NCI-H2029 treated with DMSO at 0.1 percent for 48 hours (cell line): ENCODE measurements at regions not wholly inside any gene's neighbourhood (a gene's known extent, or its start where the extent isn't known, plus 50 kb on each side); places are given as distances from the start of the nearest gene placed in this dataset.

Source experiments
- DNase-seq: peaks from one replicate; lab custom pipeline; 2025; lab: John Stamatoyannopoulos, UW

DNA sequence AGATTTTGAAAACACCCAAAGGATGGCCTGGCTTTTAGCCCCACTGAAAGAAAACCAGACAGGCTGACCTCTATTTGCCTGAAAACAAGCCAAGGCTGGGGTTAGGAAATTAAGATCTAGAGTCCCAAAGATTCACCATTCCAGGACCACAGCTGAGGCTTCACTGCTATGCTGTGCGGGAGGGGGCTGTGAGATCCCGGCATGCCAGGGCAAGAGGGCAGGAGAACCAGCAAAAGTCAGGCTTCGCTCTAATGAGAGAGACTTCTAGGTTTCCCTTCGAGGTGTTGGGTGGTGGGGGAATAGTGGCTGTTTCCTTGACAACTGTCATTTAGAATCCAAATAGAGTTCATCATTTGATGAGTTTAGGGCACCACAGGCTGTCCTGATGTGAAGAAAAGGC is 152.9 kb upstream of the NFIB start:
- no peak for DNase-seq

DNA sequence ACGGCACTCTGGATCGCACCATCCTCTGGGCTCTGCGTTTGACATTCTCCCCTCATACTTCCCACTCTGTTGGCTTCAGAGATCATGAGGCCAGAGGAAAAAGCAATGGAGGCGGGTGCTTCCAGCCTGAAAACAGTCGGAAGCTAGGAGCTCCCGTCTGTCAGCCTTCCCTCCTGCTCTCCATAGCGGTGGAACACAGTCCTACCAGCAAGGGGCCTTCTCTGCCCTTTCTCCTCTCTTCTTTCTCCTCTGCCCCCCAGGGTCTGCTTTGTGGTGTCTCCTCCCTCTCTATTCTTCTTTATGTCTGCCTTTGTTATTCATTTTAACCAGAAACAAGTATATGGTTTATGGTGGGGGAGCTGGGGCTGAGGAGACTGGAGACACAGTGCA is 152.5 kb upstream of the NFIB start:
- DNase-seq: no peak

DNA sequence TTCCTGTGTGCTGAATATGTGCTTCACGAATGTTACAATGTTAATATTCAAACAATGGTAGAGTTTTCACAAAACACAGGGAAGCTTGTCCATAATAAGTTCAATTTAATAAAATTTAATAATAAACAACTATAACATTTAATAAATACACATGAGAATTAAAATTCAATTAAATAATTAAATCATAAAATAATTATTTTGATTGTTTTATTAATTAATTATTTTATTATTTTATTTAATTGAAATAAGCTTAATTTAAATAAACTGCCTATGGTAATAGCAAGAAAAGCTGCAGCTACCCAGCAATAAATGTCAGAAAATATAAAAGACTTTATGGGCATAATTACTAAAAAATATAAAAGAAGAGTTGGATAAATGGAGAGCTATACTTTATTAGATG is 149.0 kb upstream of the NFIB start:
- no peak for DNase-seq

DNA sequence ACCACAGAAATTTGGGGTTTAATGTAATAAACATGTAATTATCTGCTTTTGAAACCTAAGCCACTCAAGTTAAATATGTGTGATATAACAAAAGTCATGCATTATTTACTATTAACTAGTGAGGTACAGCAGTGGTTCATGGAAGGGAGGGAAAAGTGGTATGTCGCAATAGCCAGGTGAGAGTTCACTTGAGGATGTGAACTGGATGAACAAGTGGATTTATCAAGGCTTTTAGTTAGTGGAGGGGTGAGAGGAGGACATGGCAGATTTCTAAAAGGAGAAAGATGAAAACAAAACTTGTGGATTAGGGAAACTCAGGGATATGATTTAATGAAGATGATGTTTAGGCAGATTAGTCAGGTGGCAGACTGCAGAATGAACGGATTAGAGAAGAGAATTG is 141.3 kb upstream of the NFIB start:
- DNase-seq: no peak

DNA sequence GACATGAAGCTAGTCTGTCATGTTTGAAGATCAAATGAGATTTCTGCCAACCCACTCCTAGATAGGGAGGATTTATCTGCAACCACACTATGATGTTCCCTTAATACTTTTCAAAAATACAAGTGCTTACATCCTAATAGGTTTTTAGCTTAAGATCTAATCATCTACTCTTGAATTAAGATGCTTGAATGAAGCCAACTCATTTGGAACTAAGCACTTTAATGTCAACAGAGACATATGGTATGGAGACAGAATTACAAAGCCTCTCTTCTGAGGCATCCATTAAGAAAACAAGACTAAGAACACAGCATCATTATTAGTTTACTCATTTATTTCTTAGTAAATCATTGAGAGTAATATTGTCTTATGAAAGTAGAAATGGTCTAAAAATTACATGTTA is 139.3 kb upstream of the NFIB start:
- no peak for DNase-seq

DNA sequence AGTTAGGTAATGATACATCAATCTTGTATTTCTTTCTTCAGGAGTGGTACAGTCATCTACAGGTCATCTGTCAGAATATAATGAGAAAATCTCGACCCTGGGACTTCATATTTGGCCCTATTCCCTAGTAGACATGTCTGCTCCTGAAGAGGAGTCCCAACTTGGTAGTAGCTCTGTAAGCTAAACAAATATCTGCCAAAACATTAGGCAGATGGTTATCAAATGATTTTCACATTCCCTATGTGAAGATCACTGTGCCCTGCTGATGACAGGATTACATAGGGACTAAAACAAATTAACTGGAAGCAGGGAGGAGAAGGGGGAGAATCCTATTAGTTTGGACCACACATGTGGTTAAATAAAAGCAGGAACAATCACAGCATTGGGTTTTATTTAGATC is 138.6 kb upstream of the NFIB start:
- DNase-seq: no peak

DNA sequence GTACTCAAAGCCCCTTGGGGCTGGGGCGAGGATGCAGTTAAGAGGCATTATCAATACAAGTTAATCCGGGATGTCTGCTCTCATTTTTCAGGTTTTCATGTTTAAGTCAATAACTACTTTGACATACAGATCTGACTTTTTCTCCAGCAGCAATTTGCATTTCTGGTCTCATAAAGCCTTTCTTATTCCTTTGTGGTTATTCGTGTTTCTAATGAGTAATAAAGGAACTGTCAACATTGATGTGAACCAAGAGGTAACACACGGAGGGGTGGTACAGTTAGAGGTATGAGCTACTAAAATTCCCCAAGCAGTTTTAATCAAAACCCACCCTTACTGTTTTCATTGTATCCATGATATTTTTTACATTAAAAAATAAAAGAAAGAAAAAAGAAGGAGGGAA is 138.0 kb upstream of the NFIB start:
- no peak for DNase-seq

DNA sequence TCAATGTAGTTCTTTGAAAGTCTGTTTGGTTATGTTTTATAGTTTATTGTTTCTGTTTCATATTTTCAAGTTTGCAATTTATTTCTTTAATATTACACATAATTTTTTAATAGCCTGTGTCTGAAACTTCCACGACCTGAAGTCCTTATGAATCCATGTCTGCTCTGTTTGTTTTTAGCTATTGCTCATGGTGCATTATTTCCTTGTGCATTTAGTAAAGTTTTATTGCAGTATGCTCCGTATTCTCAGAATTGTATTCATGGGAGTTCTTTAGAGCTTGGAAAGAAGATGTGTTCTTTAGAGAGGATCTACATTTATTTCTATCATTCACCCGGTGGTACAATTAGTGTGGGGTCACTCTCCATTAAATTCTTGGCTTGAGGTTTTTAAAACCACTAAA is 133.2 kb upstream of the NFIB start:
- no peak for DNase-seq

DNA sequence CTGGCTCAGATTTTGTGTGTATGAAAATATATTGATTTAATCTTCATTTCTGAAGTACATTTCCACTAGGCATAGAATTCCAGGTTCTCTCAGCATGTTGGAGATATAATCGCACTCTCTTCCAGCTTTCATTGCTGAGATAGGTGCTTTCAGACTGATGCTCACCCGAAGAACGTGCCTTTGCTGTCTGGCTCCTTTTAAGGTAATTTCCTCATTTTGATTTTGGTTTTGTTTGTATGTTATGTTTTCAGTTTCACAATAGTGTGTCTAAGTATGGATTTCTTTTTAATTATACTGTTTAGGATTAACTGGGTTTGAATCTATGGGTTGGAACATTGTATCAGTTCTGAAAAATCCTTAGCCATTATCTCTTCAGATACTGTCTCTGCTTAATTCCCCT is 132.0 kb upstream of the NFIB start:
- DNase-seq: no peak

DNA sequence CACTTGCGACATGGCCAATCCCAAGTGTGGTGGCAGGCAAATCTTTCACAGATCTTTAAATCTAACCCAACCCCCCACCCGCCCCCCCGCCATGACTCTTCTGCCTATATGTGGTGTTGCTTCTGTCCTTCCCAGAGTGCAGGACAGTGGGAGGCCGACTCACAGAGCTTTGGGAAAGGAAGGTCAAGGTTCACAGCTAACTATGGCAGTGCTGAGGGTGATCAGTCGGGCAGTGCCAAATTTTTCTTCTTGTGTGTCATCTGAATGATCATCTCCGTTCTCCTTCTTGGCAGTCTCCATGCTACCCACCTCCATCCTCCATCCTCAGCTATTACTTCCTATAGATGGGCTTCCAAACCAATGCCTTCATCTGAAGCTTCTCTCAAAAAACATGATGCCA is 129.0 kb upstream of the NFIB start:
- no peak for DNase-seq

DNA sequence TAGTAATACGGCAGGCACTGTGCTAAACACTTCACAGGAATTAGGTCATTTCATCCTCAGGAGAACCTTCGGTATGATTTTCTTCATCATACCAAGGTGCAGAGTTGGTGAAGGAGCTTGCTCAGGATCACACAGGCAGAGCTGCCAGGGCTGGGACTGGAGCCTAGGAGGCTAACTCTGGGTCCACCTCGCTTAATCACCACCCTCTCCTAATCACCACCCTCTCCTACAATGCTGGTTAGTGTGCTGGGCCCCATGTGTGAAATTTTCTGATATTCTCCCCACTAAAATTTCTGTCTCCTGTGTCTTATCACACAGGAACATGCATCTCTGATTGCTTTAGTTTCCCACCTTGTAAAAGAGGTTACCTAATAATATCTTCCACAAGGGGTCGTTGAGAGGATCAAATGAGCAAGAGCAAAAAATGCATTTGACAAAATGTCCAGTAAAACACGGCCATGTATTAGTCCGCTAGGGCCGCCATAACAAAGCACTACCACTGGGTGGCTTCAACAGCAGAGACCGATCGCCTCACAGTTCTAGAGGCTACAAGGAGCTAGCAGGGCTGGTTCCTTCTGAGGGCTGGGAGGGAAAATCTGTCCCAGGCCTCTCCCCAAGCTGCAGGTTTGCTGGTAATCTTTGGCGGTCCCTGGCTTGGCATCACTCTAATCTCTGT is 128.2 kb upstream of the NFIB start:
- DNase-seq: no peak

DNA sequence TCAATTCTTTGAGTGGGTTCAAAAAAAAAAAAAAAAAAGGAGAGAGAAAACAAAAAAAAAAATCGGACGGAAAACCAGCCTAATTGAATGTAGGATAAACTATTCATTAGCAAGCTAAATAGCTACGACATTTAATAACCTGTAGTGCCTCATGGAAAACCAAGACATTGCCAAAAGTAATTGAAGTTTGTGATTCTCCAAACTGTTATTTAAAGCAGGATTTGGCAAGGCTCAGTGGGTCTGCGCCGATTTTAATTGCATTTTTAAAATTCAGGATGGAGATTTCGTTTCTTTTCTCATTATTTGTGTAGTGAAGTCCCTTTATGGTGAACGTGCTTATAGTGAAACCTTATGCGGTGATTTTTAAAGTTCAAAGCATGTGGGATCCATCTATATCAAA is 127.2 kb upstream of the NFIB start:
- DNase-seq: no peak

DNA sequence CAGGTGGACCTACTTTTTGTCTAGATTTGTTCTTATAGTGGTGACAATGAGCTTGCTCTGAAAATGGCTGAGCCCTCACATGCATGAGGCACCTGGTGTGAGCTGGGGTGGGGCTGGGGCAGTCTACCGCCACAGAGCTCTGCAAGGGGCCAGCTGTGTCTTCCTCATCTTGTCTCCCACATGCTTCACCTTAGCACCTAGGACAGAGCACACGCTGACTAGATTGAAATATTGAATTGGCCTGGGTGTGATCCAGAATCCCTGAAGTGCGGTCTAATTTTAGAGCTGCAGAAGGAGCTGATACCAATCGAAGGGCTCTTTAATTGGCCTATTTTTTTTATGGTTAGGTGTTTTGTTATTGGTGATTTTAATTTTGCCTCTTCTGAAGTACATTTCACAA is 126.1 kb upstream of the NFIB start:
- no peak for DNase-seq

DNA sequence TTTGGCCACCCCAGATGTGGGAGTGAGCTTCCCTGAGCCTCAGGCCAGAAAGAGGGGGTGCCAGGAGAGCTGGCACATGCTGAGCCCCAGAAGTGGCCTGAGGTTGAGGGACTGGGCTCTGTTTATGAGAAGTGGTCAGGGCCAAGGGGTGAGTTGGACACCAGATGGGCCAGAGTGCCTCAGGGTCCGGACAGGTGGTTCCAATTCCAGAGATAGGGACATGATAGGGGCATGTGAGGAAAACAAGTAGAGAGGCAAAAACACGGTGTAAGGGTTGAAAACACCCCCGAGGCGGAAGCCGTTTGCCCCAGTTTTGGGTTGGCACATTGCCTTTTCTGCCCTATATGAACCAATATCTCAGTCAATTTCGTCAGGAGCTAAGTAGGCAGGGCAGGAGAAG is 125.6 kb upstream of the NFIB start:
- no peak for DNase-seq

DNA sequence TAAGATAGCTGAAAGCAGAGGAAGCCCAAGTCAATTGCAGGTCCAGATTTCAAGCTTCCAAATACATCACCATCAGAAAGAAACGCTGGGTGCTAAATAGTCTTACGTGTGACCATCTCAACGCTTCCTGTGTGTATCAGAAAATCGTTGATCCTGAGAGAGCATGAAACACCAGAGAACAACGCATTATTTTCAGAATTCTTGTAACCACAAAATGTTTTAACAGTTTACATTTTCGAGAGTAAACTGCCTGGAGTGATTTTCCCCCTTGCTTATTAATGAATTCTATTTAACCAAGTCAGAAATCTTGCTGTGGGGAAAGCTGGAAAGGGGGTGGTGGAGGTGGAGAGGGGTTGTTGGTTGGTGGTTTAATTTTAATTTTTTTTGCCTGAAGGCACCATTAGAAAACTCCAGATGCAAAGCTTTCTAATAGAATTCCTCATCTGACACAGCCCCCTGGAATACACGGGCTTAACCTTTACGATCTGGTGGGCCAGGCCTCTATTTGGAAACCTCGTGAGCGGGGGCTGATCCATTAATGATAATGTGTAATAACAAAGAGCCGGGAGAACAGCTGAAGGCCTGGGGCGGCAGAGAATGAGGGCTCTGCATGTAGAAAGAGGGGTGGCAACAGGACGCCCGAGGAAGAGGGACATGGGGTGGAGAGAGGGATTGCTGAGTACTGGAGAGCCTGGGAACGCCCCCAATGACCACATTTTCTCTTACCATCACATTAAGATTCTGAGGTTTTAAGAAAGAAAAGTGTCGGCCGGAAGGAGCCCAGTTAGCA is 124.5 kb upstream of the NFIB start:
- DNase-seq: no peak

DNA sequence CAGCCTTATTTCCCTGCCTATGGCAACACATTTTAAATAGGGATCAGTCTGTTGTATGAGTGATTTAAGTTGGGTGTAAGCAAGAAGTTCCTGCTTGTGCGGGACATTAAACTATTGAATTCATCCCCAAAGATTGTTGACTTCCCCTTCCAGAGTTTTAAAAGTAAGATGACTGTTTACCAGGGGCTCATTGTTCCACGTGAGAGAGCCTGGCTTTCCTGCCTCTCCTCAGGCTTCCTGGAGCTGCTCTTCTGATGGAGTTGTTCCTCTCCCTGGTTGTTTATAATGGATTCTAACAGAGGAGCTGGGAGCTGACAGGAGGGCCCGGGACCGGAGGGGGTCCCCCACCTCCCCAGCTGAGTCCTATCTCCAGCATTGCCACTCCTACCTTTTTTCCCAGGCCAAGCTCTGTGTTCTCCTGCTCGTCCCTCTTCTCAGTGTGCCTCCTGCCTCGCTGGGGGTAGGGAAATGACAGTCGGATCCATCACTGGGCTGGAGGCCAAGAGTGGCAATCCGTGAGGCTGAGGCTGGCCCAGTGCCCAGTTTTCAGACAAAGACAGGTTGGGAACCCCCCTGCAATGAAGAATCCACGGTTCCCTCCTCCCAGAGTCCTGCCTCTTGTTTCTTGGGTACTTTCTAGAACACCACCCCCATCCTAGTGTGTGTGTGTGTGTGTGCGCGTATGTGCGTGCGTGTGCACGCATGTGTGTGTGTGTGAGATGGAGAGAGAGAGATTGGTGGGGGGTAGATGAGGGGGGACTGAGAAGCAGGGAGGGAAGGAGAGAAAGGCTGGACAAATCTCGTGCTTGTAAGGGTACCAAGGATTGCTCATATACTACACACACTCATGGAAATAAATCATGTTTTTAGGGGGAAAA is 123.7 kb upstream of the NFIB start:
- peak; percentile 48 for DNase-seq

DNA sequence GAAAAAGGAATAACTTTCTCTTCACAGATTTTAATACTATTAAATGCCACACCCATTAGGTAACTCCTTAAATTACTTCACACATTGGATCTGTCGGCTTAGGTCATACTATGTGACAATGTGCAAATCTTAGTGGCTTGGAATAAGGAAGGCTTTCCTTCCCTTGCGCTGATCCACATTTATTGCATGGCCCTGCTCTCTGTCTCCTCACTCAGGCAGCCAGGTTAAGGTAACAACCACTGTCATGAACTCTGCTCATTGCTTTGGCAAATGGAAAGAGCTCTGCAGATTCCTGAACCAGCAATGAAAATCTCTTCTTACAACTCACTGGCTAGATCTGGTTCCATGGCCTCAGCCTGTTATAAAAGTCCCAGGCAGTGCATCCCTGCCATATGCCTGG is 121.9 kb upstream of the NFIB start:
- no peak for DNase-seq

DNA sequence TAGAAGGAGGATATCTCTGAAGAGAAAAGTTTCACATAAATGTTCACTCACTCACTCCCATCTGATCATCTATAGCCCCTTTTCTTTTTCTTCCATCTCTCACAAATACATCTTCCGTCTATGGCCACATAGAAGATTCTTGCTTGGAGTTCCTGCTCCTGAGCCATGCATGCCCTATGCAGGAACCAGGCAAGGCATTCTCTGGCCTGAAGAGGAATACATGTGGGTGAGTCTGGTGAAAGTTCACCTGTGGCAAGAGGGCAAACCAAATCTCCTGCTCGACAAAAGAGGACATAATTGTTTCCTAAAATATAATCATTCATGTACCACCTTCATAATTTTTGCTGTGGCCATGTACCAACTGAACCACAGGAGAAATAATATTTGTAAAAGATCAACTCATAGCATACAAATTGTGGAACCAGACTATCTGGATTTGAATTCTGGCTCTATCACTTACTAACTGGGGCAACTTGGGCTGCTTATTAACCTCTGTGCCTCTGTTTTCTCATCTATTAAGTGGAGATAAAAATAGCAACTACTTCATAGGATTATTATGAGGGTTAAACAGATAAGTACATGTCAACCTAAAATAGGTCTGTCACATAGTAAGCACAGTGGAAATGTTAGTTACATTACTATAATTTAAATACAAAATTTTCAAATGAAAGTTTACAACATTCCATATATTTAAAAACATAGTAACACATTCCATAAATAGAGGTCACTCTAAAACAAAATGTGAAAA is 121.2 kb upstream of the NFIB start:
- no peak for DNase-seq

DNA sequence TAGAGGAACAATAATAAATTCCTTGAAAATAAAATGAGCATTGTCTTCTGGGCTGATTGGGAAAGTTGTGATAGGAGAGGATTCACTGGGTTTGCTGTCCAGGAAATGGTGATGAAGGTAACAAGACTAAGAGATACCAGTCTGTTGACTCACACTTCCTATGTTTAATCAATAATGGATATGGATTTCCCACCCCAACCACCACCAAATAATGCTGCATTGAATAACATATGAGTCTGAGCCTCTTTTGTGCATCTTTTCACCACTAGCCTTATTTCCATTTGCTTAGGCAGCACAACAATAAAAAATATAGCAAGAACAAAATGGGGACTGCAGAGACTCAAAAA is 120.2 kb upstream of the NFIB start:
- no peak for DNase-seq

DNA sequence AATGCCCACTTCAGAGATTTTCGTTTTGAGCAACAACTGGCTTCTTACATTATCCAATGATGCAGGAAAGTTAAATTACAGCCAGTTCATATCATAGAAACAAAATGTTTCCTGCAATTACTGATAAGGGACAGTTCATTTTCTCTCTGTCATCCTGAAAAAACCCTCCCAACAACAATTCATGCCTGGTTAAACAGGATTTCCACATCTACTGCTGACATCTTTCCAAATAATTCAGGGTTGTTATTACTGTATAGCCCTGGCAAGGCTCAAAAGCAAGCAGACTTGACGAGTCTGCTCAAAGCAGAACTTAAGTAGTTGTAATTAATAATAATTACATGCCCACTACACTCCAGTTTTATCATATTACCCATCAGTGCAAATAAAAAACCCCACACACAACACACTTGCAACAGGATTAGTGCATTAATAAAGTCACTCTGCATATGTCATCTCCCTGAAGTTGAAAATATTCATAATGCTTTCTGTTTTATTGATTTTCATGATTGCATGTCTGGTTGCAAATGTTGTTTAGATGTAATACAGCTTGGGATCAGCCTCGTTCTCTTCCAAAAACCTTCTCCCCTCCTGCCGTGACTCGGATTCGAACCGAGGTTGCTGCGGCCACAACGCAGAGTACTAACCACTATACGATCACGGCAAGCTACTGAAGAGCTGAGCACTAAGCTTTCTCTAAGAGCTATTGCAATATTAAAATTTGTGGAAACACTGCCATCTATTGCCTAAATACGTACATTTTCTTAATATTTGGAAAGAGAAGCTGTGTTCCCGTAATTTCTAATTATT is 119.6 kb upstream of the NFIB start:
- no peak for DNase-seq

DNA sequence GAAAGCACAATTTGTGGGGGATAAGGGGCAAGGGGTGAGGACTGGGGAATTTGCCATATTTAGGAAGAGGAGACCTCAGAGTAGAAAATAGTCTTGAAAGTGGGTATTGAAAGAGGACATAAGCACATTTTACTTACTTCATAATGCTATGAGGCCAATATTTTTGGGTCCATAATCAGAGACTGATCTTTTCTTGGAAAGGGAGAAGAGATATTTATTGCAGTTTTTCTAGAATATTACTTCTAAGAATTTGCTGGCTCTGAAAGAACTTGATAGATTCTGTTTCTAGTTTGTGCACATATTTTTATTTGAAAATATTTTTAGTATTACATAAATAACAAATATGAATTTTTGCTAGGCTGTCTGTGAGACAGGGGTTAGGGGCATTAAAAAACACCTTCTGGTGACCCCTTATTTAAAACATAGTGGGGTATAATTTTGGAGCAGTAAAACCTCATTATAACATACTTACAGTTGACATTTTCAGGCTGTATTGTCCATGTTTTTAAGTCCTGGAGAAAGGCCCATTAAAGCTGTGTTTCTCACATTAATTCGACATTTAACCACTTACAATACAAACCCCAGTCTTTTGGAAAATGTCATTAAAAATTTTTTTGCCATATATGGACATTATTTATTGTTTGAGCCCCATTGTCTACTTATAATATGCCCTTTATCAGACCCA is 118.9 kb upstream of the NFIB start:
- DNase-seq: no peak
